ENCODE measurements at regions not wholly inside any gene's neighbourhood (a gene's known extent, or its start where the extent isn't known, plus 50 kb on each side); places are given as distances from the start of the nearest gene placed in this dataset.

DNA sequence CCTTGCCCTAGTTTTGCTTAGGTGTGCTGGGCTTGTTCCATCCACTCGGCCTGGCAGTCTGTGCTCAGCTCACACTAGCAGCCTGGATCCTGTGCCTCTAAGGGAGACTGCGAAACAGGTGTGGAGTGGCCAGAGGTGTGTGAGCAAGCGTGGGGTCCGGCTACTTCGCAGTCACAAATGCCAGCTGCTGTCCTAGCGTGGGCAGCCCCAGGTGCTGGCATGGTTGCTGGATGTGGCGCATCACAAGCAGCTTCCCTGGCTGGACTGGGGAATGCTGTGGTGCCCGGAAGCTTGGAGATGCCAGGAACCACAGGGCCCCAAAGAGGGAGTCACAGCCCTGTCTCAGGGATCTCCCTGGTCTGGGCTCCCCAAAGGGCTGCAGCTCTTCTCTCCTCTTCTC is 119.0 kb upstream of the TMEFF2 start:
- WGBS, 2 experiments (ENCODE audit: extremely low coverage in 1 of 2, insufficient coverage in 1 of 2, insufficient read length in 1 of 2, insufficient replicate concordance in 2 of 2, low coverage in 1 of 2, low lambda C conversion rate in 2 of 2, missing lambda C conversion rate in 1 of 2), result 92% methylated on average over 8 of the region's 8 CpGs; no CpG with 5 or more reads in 1 of the 2 experiments
- H2AK5ac ChIP-seq (ENCODE audit: low read depth, low read length), result no peak overlapping the region
- CTCF ChIA-PET (ENCODE audit: partially characterized antibody), result interaction anchor here (0.8 to 0.9 kb wide), 3 partner anchors 14 to 637 kb away, joined by 3 to 4 read pairs (median 3); no protein-coding TSS in a partner anchor
- no peak overlapping the region for H3K9ac ChIP-seq (replicated peaks in 1 of 4; ENCODE audit: extremely low read depth in 1 of 4, low read depth in 3 of 4, low read length in 3 of 4)
- no peaks in the 10 kb centered on the region for H3K36me3 ChIP-seq (ENCODE audit: control insufficient read depth in 2 of 4, insufficient read depth in 4 of 4, low read length in 3 of 4)
- H3K4me1 ChIP-seq (replicated peaks in 1 of 4; ENCODE audit: control insufficient read depth in 3 of 4, insufficient read depth in 4 of 4, low read length in 3 of 4), result no peaks in the 10 kb centered on the region
- no peak overlapping the region for H2BK20ac ChIP-seq (ENCODE audit: low read length)
- H2AFZ ChIP-seq (ENCODE audit: low read length), result no peak overlapping the region
- POLR2A ChIA-PET (ENCODE audit: partially characterized antibody), result no interaction called here
- H2BK5ac ChIP-seq (ENCODE audit: low read depth, low read length), result no peak overlapping the region
- FAIRE-seq (no peak), DNase-seq (ENCODE audit: low read depth in 1 of 2, low spot score in 2 of 2) (no peak)
- H3K23me2 ChIP-seq (ENCODE audit: low read depth, low read length), result no peaks in the 10 kb centered on the region
- no peak overlapping the region for H3K23ac ChIP-seq (ENCODE audit: insufficient read length)
- H3K27ac ChIP-seq (ENCODE audit: low read depth, low read length), result no peak overlapping the region
- no peak overlapping the region for H4K5ac ChIP-seq (ENCODE audit: insufficient read length, low read depth, low read length)
- H3K27me3 ChIP-seq (replicated peaks in 1 of 4; ENCODE audit: control insufficient read depth in 3 of 4, extremely low read depth in 1 of 4, insufficient read depth in 3 of 4, low read length in 3 of 4), result no peaks in the 10 kb centered on the region
- H2BK120ac ChIP-seq (replicated peaks; ENCODE audit: low read depth, low read length), result no peak overlapping the region
- no peak overlapping the region for H2BK15ac ChIP-seq (ENCODE audit: low read length)
- H3K18ac ChIP-seq (ENCODE audit: extremely low read depth, low read length), result no peak overlapping the region
- no peak overlapping the region for H3K14ac ChIP-seq (ENCODE audit: insufficient read length)
- no peak overlapping the region for H3K4me3 ChIP-seq (ENCODE audit: extremely low read depth in 1 of 4, insufficient read depth in 2 of 4, low read depth in 3 of 4, low read length in 4 of 4)
- no peak overlapping the region for H2BK12ac ChIP-seq (ENCODE audit: low read depth, low read length)
- H3K4me2 ChIP-seq (ENCODE audit: insufficient read depth in 1 of 2, low read depth in 2 of 2, low read length in 2 of 2), result no peak overlapping the region
- H4K8ac ChIP-seq (ENCODE audit: extremely low read depth, insufficient read depth, low read length), result no peak overlapping the region
- H3K79me1 ChIP-seq (ENCODE audit: low read depth, low read length), result no peaks in the 10 kb centered on the region
- H3K56ac ChIP-seq (replicated peaks; ENCODE audit: insufficient read length, low read depth, low read length), result no peak overlapping the region
- TF ChIP-seq CBX8 (IDR thresholded peaks at IDR 0.05; ENCODE audit: borderline replicate concordance, low read depth, low read length), result no peak
- TF ChIP-seq SRF (IDR thresholded peaks at IDR 0.05; ENCODE audit: low read depth, low read length), result no peak
- no peak for TF ChIP-seq GTF2F1 (IDR thresholded peaks at IDR 0.05; ENCODE audit: borderline replicate concordance, low read depth, low read length)
- TF ChIP-seq SIN3A (conservative IDR thresholded peaks at IDR 0.05 in 1 of 2, IDR thresholded peaks at IDR 0.05 in 1 of 2; ENCODE audit: low read depth in 1 of 2, low read length in 2 of 2), result no peak
- TF ChIP-seq YY1 (IDR thresholded peaks at IDR 0.05; ENCODE audit: low read depth, low read length), result no peak
- no peak for TF ChIP-seq POLR2AphosphoS5 (IDR thresholded peaks at IDR 0.05; ENCODE audit: low read depth, low read length)
- no peak for TF ChIP-seq KDM4A (IDR thresholded peaks at IDR 0.05; ENCODE audit: low read depth, low read length, severe bottlenecking)
- TF ChIP-seq, protein P1, sequence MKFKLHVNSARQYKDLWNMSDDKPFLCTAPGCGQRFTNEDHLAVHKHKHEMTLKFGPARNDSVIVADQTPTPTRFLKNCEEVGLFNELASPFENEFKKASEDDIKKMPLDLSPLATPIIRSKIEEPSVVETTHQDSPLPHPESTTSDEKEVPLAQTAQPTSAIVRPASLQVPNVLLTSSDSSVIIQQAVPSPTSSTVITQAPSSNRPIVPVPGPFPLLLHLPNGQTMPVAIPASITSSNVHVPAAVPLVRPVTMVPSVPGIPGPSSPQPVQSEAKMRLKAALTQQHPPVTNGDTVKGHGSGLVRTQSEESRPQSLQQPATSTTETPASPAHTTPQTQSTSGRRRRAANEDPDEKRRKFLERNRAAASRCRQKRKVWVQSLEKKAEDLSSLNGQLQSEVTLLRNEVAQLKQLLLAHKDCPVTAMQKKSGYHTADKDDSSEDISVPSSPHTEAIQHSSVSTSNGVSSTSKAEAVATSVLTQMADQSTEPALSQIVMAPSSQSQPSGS (IDR thresholded peaks at IDR 0.05; ENCODE audit: low read length), result no peak
- no peaks in the 10 kb centered on the region for H4K20me1 ChIP-seq (replicated peaks in 1 of 2; ENCODE audit: control insufficient read depth in 1 of 2, insufficient read depth in 2 of 2, low read length in 2 of 2)
- H3K9me3 ChIP-seq (ENCODE audit: insufficient read depth in 2 of 2, low read depth in 1 of 2, low read length in 1 of 2), result peaks cover 0 to 11% of the 10 kb centered on the region in 2 experiments; a peak in 1 of 4 replicates
- H4K91ac ChIP-seq (replicated peaks; ENCODE audit: insufficient read length, low read length), result no peak overlapping the region
- no peaks in the 10 kb centered on the region for H3K79me2 ChIP-seq (ENCODE audit: control insufficient read depth in 1 of 2, insufficient read depth in 2 of 2, low read length in 2 of 2)
- H3K4ac ChIP-seq (replicated peaks; ENCODE audit: insufficient read length, low read depth, low read length), result no peak overlapping the region
